ENCODE measurements at regions not wholly inside any gene's neighbourhood (a gene's known extent, or its start where the extent isn't known, plus 50 kb on each side); places are given as distances from the start of the nearest gene placed in this dataset.

GRCh38 chr3:145727476-145727875 lies 433.5 kb downstream of the PLOD2 start:
- intact Hi-C loops (cut with DNase I, micrococcal nuclease) = no loop called here
- Mint-ChIP-seq H3K9me3 (peaks cover 8% of the 10 kb centered on the region), H3K4me1 (ENCODE audit: low read depth) (no peaks in the 10 kb centered on the region), H3K27ac (no peak overlapping the region), H3K27me3 (no peaks in the 10 kb centered on the region), H3K4me3 (no peak overlapping the region), H3K36me3 (ENCODE audit: low read depth) (no peaks in the 10 kb centered on the region)
- Histone ChIP-seq H3K27me3 (ENCODE audit: control insufficient read depth in 1 of 2, insufficient read depth in 2 of 2, low read length in 2 of 2) (no peaks in the 10 kb centered on the region), H3K4me3 (ENCODE audit: low read length) (no peak overlapping the region), H3K4me1 (ENCODE audit: insufficient read depth, low read length) (no peaks in the 10 kb centered on the region), H3K27ac (ENCODE audit: low read depth in 1 of 2, low read length in 2 of 2) (no peak overlapping the region), H3K36me3 (ENCODE audit: insufficient read depth, low read length) (no peaks in the 10 kb centered on the region), H3K9me3 (ENCODE audit: control insufficient read depth in 1 of 2, insufficient read depth in 1 of 2, low read length in 2 of 2) (no peaks in the 10 kb centered on the region)
- DNase-seq = no peak
- ChIA-PET CTCF (no interaction called here), POLR2A (no interaction called here)
- no peak for ATAC-seq (ENCODE audit: poor library complexity)
- TF ChIP-seq CTCF (IDR thresholded peaks at IDR 0.05) = no peak

- no peak for ATAC-seq (ENCODE audit: poor library complexity)
- POLR2A ChIA-PET = no interaction called here
- no peak overlapping the region for H3K27ac Mint-ChIP-seq
- H3K36me3 Mint-ChIP-seq (ENCODE audit: low read depth) = no peaks in the 10 kb centered on the region
- Histone ChIP-seq H3K27ac (ENCODE audit: low read depth in 1 of 2, low read length in 2 of 2) (no peak overlapping the region), H3K4me1 (ENCODE audit: insufficient read depth, low read length) (no peaks in the 10 kb centered on the region), H3K27me3 (ENCODE audit: control insufficient read depth in 1 of 2, insufficient read depth in 2 of 2, low read length in 2 of 2) (no peaks in the 10 kb centered on the region), H3K4me3 (ENCODE audit: low read length) (no peak overlapping the region), H3K9me3 (ENCODE audit: control insufficient read depth in 1 of 2, insufficient read depth in 1 of 2, low read length in 2 of 2) (no peaks in the 10 kb centered on the region), H3K36me3 (ENCODE audit: insufficient read depth, low read length) (no peaks in the 10 kb centered on the region)
- H3K4me1 Mint-ChIP-seq (ENCODE audit: low read depth) = no peaks in the 10 kb centered on the region
- intact Hi-C loops (cut with DNase I, micrococcal nuclease) = no loop called here
- TF ChIP-seq CTCF (IDR thresholded peaks at IDR 0.05) = no peak
- no peak overlapping the region for H3K4me3 Mint-ChIP-seq
- CTCF ChIA-PET = no interaction called here
- no peaks in the 10 kb centered on the region for H3K27me3 Mint-ChIP-seq
- no peaks in the 10 kb centered on the region for H3K9me3 Mint-ChIP-seq
- DNase-seq = no peak
These were observed 425.4 kb downstream of the PLOD2 start for GRCh38 chr3:145735631-145736030.

GRCh38 chr3:145737952-145738351 lies 423.0 kb downstream of the PLOD2 start:
- no peak for DNase-seq
- Histone ChIP-seq H3K4me3 (ENCODE audit: low read length) (no peak overlapping the region), H3K27ac (ENCODE audit: low read depth in 1 of 2, low read length in 2 of 2) (no peak overlapping the region), H3K27me3 (ENCODE audit: control insufficient read depth in 1 of 2, insufficient read depth in 2 of 2, low read length in 2 of 2) (no peaks in the 10 kb centered on the region), H3K9me3 (ENCODE audit: control insufficient read depth in 1 of 2, insufficient read depth in 1 of 2, low read length in 2 of 2) (no peaks in the 10 kb centered on the region), H3K36me3 (ENCODE audit: insufficient read depth, low read length) (no peaks in the 10 kb centered on the region), H3K4me1 (ENCODE audit: insufficient read depth, low read length) (no peaks in the 10 kb centered on the region)
- no peak for TF ChIP-seq CTCF (IDR thresholded peaks at IDR 0.05)
- Mint-ChIP-seq H3K9me3 (no peaks in the 10 kb centered on the region), H3K4me3 (no peak overlapping the region), H3K27me3 (no peaks in the 10 kb centered on the region), H3K36me3 (ENCODE audit: low read depth) (no peaks in the 10 kb centered on the region), H3K27ac (no peak overlapping the region), H3K4me1 (ENCODE audit: low read depth) (no peaks in the 10 kb centered on the region)
- ChIA-PET POLR2A (no interaction called here), CTCF (no interaction called here)
- intact Hi-C loops (cut with DNase I, micrococcal nuclease) = no loop called here
- no peak for ATAC-seq (ENCODE audit: poor library complexity)
